ENCODE measurements at regions not wholly inside any gene's neighbourhood (a gene's known extent, or its start where the extent isn't known, plus 50 kb on each side); places are given as distances from the start of the nearest gene placed in this dataset.

DNA sequence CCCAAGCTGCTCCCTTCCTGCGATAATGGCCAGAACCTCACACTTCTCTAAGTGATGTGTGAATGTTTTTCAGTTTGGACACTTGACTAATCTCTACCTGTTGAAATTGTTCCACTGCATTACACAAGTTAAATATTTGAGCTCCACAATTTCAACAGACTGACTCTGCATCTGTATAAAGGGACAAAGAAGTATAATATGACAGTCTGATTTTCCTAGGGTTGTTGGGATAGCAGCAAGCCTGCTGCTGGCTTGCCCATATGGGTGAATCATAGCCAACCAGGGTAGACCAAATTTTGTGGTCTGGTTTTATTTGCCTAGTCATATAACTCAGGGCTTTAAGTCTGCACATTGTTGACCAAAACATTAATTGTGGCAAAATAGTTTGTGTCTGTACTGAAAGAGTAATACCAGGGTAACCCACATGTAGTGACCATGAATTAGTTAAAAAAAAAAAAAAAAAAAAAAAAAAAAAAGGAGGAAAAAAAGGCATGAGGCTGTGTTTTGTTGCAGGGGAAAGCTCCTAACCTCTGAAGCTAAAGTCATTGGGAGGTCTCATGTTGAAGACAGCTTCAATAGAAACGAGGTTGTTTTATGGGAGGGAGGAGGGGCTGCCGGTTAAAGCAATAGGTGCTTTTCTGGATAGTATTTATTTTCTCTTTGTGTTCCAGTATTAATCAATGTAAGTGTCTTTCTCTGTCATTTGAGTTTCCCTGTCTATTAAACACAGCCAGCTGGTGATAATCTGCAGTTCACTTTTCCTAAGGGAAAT lies 534.2 kb downstream of the RAB28 start:
- H3K4me3 ChIP-seq (ENCODE audit: low read depth, low read length): no peak overlapping the region
- TF ChIP-seq, protein P1, sequence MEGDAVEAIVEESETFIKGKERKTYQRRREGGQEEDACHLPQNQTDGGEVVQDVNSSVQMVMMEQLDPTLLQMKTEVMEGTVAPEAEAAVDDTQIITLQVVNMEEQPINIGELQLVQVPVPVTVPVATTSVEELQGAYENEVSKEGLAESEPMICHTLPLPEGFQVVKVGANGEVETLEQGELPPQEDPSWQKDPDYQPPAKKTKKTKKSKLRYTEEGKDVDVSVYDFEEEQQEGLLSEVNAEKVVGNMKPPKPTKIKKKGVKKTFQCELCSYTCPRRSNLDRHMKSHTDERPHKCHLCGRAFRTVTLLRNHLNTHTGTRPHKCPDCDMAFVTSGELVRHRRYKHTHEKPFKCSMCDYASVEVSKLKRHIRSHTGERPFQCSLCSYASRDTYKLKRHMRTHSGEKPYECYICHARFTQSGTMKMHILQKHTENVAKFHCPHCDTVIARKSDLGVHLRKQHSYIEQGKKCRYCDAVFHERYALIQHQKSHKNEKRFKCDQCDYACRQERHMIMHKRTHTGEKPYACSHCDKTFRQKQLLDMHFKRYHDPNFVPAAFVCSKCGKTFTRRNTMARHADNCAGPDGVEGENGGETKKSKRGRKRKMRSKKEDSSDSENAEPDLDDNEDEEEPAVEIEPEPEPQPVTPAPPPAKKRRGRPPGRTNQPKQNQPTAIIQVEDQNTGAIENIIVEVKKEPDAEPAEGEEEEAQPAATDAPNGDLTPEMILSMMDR (IDR thresholded peaks at IDR 0.05; ENCODE audit: insufficient read depth, low read length): no peak
- no peak for DNase-seq (ENCODE audit: low read depth)

- H3K4me3 ChIP-seq (ENCODE audit: low read depth, low read length): no peak overlapping the region
- TF ChIP-seq, protein P1 (IDR thresholded peaks at IDR 0.05; ENCODE audit: insufficient read depth, low read length): no peak
- no peak for DNase-seq (ENCODE audit: low read depth)
Measured at GRCh38 chr4:12943069-12943468, 541.1 kb downstream of the RAB28 start.

DNA sequence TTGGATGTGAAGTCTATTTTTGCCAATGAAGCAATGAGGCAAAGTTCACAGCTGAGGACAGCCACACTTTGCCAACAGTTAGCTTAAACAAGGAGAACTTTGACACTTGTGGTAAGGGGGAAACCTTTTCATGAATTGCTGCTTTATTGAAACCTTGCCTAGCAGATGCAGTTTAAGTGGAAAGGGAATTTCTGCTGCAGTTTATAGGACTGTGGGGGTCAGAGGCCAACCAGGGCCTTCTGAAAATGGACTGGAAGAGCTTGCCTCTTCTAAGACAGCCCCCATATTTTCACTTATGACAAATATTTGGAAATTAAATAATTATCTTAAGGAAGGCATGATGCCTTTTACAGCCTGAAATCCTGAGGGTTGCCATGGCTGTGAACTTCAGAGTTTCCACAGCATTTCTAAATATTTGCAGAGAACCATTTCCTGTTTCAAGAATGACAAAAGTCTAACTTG lies 550.3 kb downstream of the RAB28 start:
- H3K4me3 ChIP-seq (ENCODE audit: low read depth, low read length): no peak overlapping the region
- TF ChIP-seq, protein P1 (IDR thresholded peaks at IDR 0.05; ENCODE audit: insufficient read depth, low read length): no peak
- DNase-seq (ENCODE audit: low read depth): no peak

DNA sequence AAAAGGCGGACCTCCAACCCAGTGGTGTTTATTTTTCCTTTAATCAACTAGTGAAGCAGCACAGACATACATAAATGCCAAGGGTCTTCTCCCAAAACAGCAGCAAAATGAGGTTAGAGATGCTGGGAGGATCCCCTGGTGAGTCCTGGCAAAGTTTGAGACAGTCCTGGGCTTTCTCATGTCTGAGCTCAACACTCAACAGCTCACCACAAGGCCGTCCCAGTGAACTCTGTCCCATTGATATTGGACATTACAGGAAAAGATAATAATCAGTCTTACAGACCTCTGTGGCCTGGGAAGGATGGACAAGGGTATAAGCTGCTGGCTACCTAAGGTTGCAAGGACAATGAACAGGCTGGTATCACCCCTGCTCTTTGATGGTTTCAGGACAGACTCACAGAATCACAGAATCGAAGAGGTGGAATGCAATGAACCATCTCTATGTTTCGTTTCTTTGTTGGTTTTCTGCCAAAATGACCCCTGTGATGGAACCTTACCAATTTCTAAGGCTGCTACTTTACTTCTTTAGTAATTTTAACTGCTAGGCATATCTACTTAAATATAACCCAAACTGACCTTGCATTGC lies 551.8 kb downstream of the RAB28 start:
- TF ChIP-seq, protein P1 (IDR thresholded peaks at IDR 0.05; ENCODE audit: insufficient read depth, low read length): no peak
- DNase-seq (ENCODE audit: low read depth): no peak
- H3K4me3 ChIP-seq (ENCODE audit: low read depth, low read length): no peak overlapping the region

DNA sequence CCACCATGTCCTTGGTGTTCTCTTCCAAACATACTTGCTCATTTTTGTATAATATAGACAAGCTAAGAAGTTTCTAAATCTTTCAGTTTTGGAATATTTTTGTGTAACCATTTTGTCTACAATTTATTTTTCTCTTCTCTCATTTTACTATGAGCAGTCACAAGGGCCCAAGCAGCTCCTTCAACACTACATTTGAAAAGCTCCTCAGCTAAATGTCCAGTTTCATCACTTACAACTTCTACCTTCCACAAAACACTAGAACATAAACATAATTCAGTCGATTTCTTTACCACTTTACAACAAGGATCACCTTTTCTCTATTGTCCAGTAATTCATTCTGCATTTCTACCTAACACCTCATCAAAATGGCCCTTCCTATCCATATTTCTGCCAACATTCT lies 554.4 kb downstream of the RAB28 start:
- DNase-seq (ENCODE audit: low read depth): no peak
- no peak overlapping the region for H3K4me3 ChIP-seq (ENCODE audit: low read depth, low read length)
- TF ChIP-seq, protein P1 (IDR thresholded peaks at IDR 0.05; ENCODE audit: insufficient read depth, low read length): no peak

DNA sequence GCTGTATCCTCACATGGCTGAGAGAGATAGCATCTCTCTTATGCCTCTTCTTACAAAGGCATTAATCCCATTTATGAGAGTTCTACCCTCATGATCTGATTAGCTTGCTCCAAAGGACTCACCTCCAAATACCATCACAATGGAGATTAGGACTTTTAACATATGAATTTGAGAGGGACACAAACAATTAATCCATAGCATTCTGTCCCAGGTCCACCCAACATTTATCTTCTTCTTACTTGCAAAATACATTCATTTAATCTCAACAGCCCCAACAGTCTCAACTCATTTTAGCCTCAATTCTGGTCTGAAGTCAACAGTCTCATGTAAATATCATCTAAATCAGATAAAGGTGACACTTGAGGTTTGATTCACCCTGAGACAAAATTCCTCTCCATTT lies 555.4 kb downstream of the RAB28 start:
- DNase-seq (ENCODE audit: low read depth): no peak
- H3K4me3 ChIP-seq (ENCODE audit: low read depth, low read length): no peak overlapping the region
- TF ChIP-seq, protein P1 (IDR thresholded peaks at IDR 0.05; ENCODE audit: insufficient read depth, low read length): no peak
